Lower leg skin (tissue), 4 donors: ENCODE measurements at regions not wholly inside any gene's neighbourhood (a gene's known extent, or its start where the extent isn't known, plus 50 kb on each side); places are given as distances from the start of the nearest gene placed in this dataset.

ENCODE experiments used
- DNase-seq, 2 donors: peaks; one replicate each; pipeline ENCODE4 v3.0.0-alpha.2; 2019; ENCODE audit warnings: low spot score in 2 of 2
- H3K4me3 ChIP-seq: fragments of 200-600 bp; sonication (generic); 2 replicates; pipeline ENCODE4 v1.5.1; 2017; ENCODE audit warnings: mild to moderate bottlenecking, low read depth; ENCODE audit not compliant: poor library complexity, severe bottlenecking
- POLR2A ChIP-seq, 2 donors: fragments of 450-650 bp; IDR thresholded peaks; one replicate each; pipeline ENCODE4 v1.6.1; 2016 to 2017; ENCODE audit warnings: antibody characterized with exemption in 2 of 2, mild to moderate bottlenecking in 1 of 2, moderate library complexity in 1 of 2
- WGBS, 2 donors: methylation state at CpG; one replicate each; pipeline ENCODE4 v1.1.5; 2018; 5-methylcytosine and 5-hydroxymethylcytosine counted together
- intact Hi-C: fragments of 100-400 bp; cut with DNase I; formaldehyde crosslinking; loops from one replicate; pipeline ENCODE4 v1.15.0; 2023; ENCODE audit warnings: low total_unique reads
- TF ChIP-seq, protein P1 (sequence below), 3 donors: fragments of 450-650 bp; IDR thresholded peaks; one replicate each; pipeline ENCODE4 v1.5.1; 2016; ENCODE audit warnings: antibody characterized with exemption in 3 of 3, mild to moderate bottlenecking in 3 of 3, moderate library complexity in 2 of 3

DNA sequence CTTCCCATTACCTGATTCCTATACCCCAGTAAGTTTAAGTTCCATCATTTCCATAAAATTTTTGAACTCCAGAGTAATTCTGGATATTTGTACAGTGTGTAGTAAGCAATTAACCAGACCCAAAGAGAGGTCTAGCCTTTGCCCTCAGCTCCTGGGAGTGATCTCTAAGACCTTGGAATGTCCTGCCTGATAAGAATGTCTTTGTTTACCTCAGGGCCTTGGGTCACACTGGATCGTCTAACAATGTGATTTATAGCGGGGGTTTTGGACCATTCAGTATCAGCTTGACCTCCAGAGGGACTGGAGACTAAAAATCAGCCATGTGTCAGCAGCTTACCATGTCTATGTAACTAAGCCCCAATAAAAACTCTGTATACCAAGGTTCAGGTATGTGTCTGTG is 330.9 kb upstream of the PPP1R2C start:
- intact Hi-C loops: no loop called here
- no peak for DNase-seq

GRCh38 chrX:43121637-43122036 is 343.7 kb upstream of the PPP1R2C start:
- H3K4me3 ChIP-seq: no peak overlapping the region
- intact Hi-C loops: no loop called here
- 82 to 100% methylated on average over 1 of the region's 1 CpG for WGBS, 2 donors
- DNase-seq: no peak
- no peak for TF ChIP-seq POLR2A (IDR thresholded peaks at IDR 0.05)
- TF ChIP-seq, protein P1, sequence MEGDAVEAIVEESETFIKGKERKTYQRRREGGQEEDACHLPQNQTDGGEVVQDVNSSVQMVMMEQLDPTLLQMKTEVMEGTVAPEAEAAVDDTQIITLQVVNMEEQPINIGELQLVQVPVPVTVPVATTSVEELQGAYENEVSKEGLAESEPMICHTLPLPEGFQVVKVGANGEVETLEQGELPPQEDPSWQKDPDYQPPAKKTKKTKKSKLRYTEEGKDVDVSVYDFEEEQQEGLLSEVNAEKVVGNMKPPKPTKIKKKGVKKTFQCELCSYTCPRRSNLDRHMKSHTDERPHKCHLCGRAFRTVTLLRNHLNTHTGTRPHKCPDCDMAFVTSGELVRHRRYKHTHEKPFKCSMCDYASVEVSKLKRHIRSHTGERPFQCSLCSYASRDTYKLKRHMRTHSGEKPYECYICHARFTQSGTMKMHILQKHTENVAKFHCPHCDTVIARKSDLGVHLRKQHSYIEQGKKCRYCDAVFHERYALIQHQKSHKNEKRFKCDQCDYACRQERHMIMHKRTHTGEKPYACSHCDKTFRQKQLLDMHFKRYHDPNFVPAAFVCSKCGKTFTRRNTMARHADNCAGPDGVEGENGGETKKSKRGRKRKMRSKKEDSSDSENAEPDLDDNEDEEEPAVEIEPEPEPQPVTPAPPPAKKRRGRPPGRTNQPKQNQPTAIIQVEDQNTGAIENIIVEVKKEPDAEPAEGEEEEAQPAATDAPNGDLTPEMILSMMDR (IDR thresholded peaks at IDR 0.05): no peak

More for the DNA sequence above, 330.9 kb upstream of the PPP1R2C start:
- no peak overlapping the region for H3K4me3 ChIP-seq
- no peak for TF ChIP-seq POLR2A (IDR thresholded peaks at IDR 0.05)
- TF ChIP-seq, protein P1 (IDR thresholded peaks at IDR 0.05): no peak
- WGBS, 2 donors: 37 to 79% methylated on average over 2 of the region's 2 CpGs

DNA sequence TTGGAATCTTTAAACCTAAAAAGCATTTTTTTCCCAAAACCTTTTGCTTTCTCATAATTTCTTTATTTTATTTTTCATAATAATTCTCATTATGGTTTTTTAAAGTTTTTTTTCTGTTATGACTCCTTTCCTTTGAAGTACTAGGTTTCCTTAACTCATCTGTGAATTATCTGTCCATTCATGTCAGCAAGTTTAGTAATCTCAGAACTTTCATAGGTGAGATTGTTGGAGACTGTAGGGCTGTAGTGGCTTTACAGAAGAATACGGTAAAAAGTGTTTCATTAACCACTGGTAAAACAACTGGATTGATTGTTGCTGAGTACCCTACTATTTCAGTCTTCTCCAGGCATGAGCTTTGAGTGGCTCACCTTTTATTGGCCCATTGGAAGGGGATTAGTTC is 361.7 kb upstream of the PPP1R2C start:
- WGBS, 2 donors: 82 to 85% methylated on average over 1 of the region's 1 CpG
- H3K4me3 ChIP-seq: no peak overlapping the region
- TF ChIP-seq, protein P1 (IDR thresholded peaks at IDR 0.05): no peak
- TF ChIP-seq POLR2A (IDR thresholded peaks at IDR 0.05): no peak
- intact Hi-C loops: no loop called here
- no peak for DNase-seq

DNA sequence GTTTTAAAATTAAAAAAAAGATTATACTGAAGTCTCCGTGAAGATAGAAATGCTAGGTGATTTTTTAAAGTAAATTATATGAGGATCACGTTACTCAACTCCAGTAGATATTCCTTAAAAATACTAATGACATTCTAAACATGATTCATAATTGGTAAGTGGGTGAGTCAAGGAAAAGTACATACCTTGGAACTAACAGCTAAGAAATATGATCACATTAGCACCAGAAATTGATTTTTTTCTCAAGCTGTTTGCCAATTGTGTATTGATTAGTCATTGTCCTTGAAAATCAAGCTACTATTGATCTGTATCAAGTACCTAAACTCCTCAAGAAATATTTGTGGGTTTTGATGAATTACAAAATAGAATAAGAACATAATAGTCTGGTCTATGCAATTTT is 362.6 kb upstream of the PPP1R2C start:
- no peak overlapping the region for H3K4me3 ChIP-seq
- 41 to 78% methylated on average over 2 of the region's 2 CpGs for WGBS, 2 donors
- no peak for DNase-seq
- TF ChIP-seq, protein P1 (IDR thresholded peaks at IDR 0.05): no peak
- TF ChIP-seq POLR2A (IDR thresholded peaks at IDR 0.05): no peak
- intact Hi-C loops: no loop called here

DNA sequence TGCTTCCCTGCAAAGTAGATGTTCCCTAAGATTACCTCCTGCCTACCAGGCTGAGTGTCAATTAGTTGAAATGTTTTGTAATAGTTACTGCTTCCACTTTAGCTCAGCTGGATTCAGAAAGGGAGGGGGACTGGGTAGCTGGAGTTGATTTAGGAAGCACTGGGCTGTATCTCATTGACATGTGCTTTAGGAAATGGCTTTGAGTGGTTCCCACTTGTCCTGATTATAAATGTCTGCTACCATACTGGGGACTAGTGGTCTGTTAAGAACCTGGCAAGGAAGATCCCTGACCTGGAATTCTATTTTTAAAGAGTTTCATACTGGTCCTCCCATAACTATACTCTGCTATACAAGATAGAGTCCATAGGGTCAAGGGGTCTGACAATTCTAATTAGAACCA is 363.9 kb upstream of the PPP1R2C start:
- TF ChIP-seq, protein P1 (IDR thresholded peaks at IDR 0.05): no peak
- TF ChIP-seq POLR2A (IDR thresholded peaks at IDR 0.05): no peak
- no peak overlapping the region for H3K4me3 ChIP-seq
- intact Hi-C loops: no loop called here
- DNase-seq: no peak

- WGBS, 2 donors: 43 to 75% methylated on average over 3 of the region's 3 CpGs
- intact Hi-C loops: no loop called here
- no peak for TF ChIP-seq POLR2A (IDR thresholded peaks at IDR 0.05)
- TF ChIP-seq, protein P1 (IDR thresholded peaks at IDR 0.05): no peak
- H3K4me3 ChIP-seq: no peak overlapping the region
- no peak for DNase-seq
These were observed 370.3 kb upstream of the PPP1R2C start for GRCh38 chrX:43148305-43148704.
